ENCODE measurements at regions not wholly inside any gene's neighbourhood (a gene's known extent, or its start where the extent isn't known, plus 50 kb on each side); places are given as distances from the start of the nearest gene placed in this dataset.

DNA sequence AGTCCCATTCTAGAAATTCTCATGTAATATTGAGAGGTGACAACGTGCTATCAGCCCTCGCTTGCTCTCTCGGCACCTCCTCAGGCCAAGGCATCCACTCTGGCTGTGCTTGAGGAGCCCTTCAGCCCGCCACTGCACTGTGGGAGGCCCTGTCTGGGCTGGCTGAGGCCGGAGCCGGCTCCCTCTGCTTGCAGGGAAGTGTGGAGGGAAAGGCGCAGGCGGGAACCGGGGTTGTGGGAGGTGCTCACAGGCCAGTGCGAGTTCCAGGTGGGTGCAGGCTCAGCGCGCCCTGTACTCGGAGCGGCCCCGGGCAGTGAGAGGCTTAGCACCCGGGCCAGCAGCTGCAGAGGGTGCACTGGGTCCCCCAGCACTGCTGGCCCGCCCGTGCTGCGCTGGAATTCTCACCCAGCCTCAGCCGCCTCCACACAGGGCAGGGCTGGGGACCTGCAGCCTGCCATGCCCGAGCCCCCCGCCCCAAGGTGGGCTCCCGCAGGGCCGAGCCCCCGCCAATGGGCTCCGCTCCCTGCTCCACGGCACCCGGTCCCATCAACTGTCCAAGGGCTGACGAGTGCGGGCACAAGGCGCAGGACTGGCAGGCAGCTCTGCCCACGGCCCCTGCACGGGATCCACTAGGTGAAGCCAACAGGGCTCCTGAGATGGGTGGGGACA, 1680.6 kb upstream of the LRRTM1 start:
- no peaks in the 10 kb centered on the region for H3K9me3 ChIP-seq (ENCODE audit: control insufficient read depth in 1 of 2, low read length in 2 of 2)
- H3K4me3 ChIP-seq (ENCODE audit: low read depth in 1 of 2, low read length in 2 of 2): no peak overlapping the region
- H3K27me3 ChIP-seq (ENCODE audit: low read depth, low read length): no peaks in the 10 kb centered on the region
- no peaks in the 10 kb centered on the region for H3K4me1 ChIP-seq (ENCODE audit: control insufficient read depth in 1 of 2, insufficient read depth in 2 of 2, low read length in 2 of 2)
- H3K36me3 ChIP-seq (ENCODE audit: control insufficient read depth in 1 of 2, insufficient read depth in 2 of 2, low read length in 2 of 2): no peaks in the 10 kb centered on the region
- H3K27ac ChIP-seq (ENCODE audit: low read length): no peak overlapping the region

GRCh38 chr2:81981585-81981984, 1677.0 kb upstream of the LRRTM1 start:
- H3K9me3 ChIP-seq (ENCODE audit: control insufficient read depth in 1 of 2, low read length in 2 of 2): no peaks in the 10 kb centered on the region
- no peak overlapping the region for H3K27ac ChIP-seq (ENCODE audit: low read length)
- H3K36me3 ChIP-seq (ENCODE audit: control insufficient read depth in 1 of 2, insufficient read depth in 2 of 2, low read length in 2 of 2): no peaks in the 10 kb centered on the region
- H3K4me1 ChIP-seq (ENCODE audit: control insufficient read depth in 1 of 2, insufficient read depth in 2 of 2, low read length in 2 of 2): no peaks in the 10 kb centered on the region
- H3K27me3 ChIP-seq (ENCODE audit: low read depth, low read length): no peaks in the 10 kb centered on the region
- H3K4me3 ChIP-seq (ENCODE audit: low read depth in 1 of 2, low read length in 2 of 2): no peak overlapping the region

- H3K4me3 ChIP-seq (ENCODE audit: low read depth in 1 of 2, low read length in 2 of 2): no peak overlapping the region
- H3K27ac ChIP-seq (ENCODE audit: low read length): no peak overlapping the region
- H3K9me3 ChIP-seq (ENCODE audit: control insufficient read depth in 1 of 2, low read length in 2 of 2): no peaks in the 10 kb centered on the region
- H3K27me3 ChIP-seq (ENCODE audit: low read depth, low read length): no peaks in the 10 kb centered on the region
- no peaks in the 10 kb centered on the region for H3K36me3 ChIP-seq (ENCODE audit: control insufficient read depth in 1 of 2, insufficient read depth in 2 of 2, low read length in 2 of 2)
- H3K4me1 ChIP-seq (ENCODE audit: control insufficient read depth in 1 of 2, insufficient read depth in 2 of 2, low read length in 2 of 2): no peaks in the 10 kb centered on the region
Measured at GRCh38 chr2:81979086-81979485, 1674.5 kb upstream of the LRRTM1 start.

DNA sequence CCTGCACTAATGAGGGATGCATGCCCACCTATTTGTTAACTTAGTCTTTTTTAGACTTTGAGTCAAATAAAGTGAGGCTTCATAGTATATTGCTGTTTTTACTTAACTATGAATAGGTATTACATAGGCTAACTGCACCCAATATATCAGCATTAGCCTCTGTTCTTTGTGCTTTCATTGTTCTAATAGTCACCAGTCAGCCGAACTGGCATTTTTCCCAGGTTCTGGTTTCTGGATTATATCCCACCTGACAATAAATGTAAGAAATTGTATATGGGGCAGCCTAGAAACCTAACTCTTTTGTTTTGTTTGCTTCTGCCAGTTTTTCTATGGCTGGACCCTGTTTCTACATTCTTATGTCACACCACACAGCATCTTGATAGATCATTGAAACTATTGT, 1672.4 kb upstream of the LRRTM1 start:
- Histone ChIP-seq H3K4me3 (ENCODE audit: low read depth in 1 of 2, low read length in 2 of 2) (no peak overlapping the region), H3K27ac (ENCODE audit: low read length) (no peak overlapping the region), H3K27me3 (ENCODE audit: low read depth, low read length) (no peaks in the 10 kb centered on the region), H3K36me3 (ENCODE audit: control insufficient read depth in 1 of 2, insufficient read depth in 2 of 2, low read length in 2 of 2) (no peaks in the 10 kb centered on the region), H3K9me3 (ENCODE audit: control insufficient read depth in 1 of 2, low read length in 2 of 2) (no peaks in the 10 kb centered on the region), H3K4me1 (ENCODE audit: control insufficient read depth in 1 of 2, insufficient read depth in 2 of 2, low read length in 2 of 2) (no peaks in the 10 kb centered on the region)

DNA sequence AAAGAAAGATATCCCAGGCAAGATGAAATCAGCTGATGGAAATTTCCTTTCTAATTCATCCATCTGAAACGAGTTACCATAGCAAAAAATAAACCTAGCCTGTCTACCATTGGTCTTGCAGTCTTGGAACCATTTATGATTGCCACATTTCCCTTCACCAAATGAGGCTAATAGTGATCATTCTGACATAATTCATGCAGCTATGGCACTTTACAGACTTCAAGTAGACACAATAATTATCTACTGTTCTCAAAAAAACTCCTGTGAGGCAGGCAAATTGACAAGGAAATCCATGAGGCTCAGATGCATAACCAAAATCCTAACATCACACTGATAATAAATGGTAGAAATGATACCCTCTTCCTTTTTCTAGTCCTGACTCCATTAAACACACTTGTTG, 1669.7 kb upstream of the LRRTM1 start:
- H3K9me3 ChIP-seq (ENCODE audit: control insufficient read depth in 1 of 2, low read length in 2 of 2): peaks cover 0 to 2% of the 10 kb centered on the region in 2 donors
- no peaks in the 10 kb centered on the region for H3K27me3 ChIP-seq (ENCODE audit: low read depth, low read length)
- no peak overlapping the region for H3K4me3 ChIP-seq (ENCODE audit: low read depth in 1 of 2, low read length in 2 of 2)
- no peaks in the 10 kb centered on the region for H3K36me3 ChIP-seq (ENCODE audit: control insufficient read depth in 1 of 2, insufficient read depth in 2 of 2, low read length in 2 of 2)
- no peaks in the 10 kb centered on the region for H3K4me1 ChIP-seq (ENCODE audit: control insufficient read depth in 1 of 2, insufficient read depth in 2 of 2, low read length in 2 of 2)
- H3K27ac ChIP-seq (ENCODE audit: low read length): no peak overlapping the region

DNA sequence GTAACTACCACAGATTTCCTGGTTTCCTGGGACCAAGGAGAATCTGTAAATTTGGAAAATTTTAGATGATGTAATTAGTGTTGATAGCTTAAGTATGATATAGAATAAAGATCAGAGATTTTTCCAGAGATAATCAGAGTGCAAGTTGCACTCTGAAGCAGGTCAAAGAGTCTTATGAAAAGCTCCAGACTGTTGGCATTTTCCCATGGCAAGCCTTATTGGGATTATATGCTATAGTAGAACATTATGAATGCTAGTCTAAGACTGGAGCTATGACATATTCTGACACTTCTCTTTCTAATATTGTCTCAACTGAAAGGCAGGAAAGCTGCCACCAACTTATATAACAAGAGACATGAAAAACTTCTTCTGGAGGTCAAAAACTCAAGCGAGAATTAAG, 1638.3 kb upstream of the LRRTM1 start:
- Histone ChIP-seq H3K4me1 (ENCODE audit: control insufficient read depth in 1 of 2, insufficient read depth in 2 of 2, low read length in 2 of 2) (no peaks in the 10 kb centered on the region), H3K27me3 (ENCODE audit: low read depth, low read length) (no peaks in the 10 kb centered on the region), H3K9me3 (ENCODE audit: control insufficient read depth in 1 of 2, low read length in 2 of 2) (peaks cover 0 to 4% of the 10 kb centered on the region in 2 donors), H3K36me3 (ENCODE audit: control insufficient read depth in 1 of 2, insufficient read depth in 2 of 2, low read length in 2 of 2) (no peaks in the 10 kb centered on the region), H3K27ac (ENCODE audit: low read length) (no peak overlapping the region), H3K4me3 (ENCODE audit: low read depth in 1 of 2, low read length in 2 of 2) (no peak overlapping the region)

DNA sequence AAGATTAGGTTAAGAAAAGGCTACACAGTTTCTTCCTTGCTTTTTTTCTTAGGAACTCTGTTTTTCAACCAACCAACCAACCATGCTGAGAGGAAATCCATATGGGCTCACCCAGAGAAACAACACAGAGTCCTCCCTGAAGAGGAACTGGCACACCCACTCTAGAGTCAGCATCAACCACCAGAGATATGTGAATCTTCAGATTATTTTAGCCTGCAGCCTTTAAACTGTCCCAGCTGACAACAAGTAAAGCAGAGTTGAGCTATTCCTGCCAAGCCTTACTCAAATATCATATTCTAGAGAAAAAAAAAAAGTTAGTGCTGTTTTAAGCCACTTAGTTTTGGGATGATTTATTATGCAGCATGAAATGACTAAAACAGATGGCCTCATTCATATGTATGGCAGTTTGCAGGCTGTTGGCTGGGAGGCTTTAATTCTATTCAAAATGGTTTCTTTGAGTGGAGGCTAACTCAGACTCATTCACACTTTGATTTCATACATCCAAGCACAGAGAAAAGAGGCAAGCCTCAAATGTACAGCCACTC, 1637.7 kb upstream of the LRRTM1 start:
- no peaks in the 10 kb centered on the region for H3K36me3 ChIP-seq (ENCODE audit: control insufficient read depth in 1 of 2, insufficient read depth in 2 of 2, low read length in 2 of 2)
- H3K27me3 ChIP-seq (ENCODE audit: low read depth, low read length): no peaks in the 10 kb centered on the region
- no peak overlapping the region for H3K4me3 ChIP-seq (ENCODE audit: low read depth in 1 of 2, low read length in 2 of 2)
- peaks cover 0 to 4% of the 10 kb centered on the region in 2 donors for H3K9me3 ChIP-seq (ENCODE audit: control insufficient read depth in 1 of 2, low read length in 2 of 2)
- H3K4me1 ChIP-seq (ENCODE audit: control insufficient read depth in 1 of 2, insufficient read depth in 2 of 2, low read length in 2 of 2): no peaks in the 10 kb centered on the region
- no peak overlapping the region for H3K27ac ChIP-seq (ENCODE audit: low read length)

GRCh38 chr2:81940266-81940955, 1635.9 kb upstream of the LRRTM1 start:
- Histone ChIP-seq H3K27me3 (ENCODE audit: low read depth, low read length) (no peaks in the 10 kb centered on the region), H3K36me3 (ENCODE audit: control insufficient read depth in 1 of 2, insufficient read depth in 2 of 2, low read length in 2 of 2) (no peaks in the 10 kb centered on the region), H3K4me1 (ENCODE audit: control insufficient read depth in 1 of 2, insufficient read depth in 2 of 2, low read length in 2 of 2) (no peaks in the 10 kb centered on the region), H3K9me3 (ENCODE audit: control insufficient read depth in 1 of 2, low read length in 2 of 2) (peaks cover 0 to 4% of the 10 kb centered on the region in 2 donors), H3K27ac (ENCODE audit: low read length) (no peak overlapping the region), H3K4me3 (ENCODE audit: low read depth in 1 of 2, low read length in 2 of 2) (no peak overlapping the region)

- Histone ChIP-seq H3K4me3 (ENCODE audit: low read depth in 1 of 2, low read length in 2 of 2) (no peak overlapping the region), H3K9me3 (ENCODE audit: control insufficient read depth in 1 of 2, low read length in 2 of 2) (no peaks in the 10 kb centered on the region), H3K4me1 (ENCODE audit: control insufficient read depth in 1 of 2, insufficient read depth in 2 of 2, low read length in 2 of 2) (no peaks in the 10 kb centered on the region), H3K27me3 (ENCODE audit: low read depth, low read length) (no peaks in the 10 kb centered on the region), H3K27ac (ENCODE audit: low read length) (no peak overlapping the region), H3K36me3 (ENCODE audit: control insufficient read depth in 1 of 2, insufficient read depth in 2 of 2, low read length in 2 of 2) (no peaks in the 10 kb centered on the region)
Measured at GRCh38 chr2:81937944-81938343, 1633.4 kb upstream of the LRRTM1 start.

DNA sequence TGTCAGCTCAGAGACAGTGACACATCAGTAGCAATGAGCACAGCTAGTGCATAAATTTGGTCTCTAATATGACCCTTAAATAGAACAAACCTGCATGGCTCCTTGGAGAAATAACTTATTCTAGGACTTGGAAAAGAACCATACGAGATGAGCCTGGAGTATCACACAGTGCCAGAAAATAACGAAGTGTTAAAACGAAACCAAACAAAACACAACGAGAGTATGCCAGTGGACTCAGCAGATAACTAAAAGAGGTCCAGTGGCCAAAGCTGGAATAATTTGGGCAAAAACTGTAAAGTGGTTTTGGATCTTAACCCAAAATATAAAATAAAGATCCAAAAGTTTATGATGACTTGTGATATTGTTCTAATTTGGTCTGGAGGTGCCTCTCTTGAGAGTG, 1599.0 kb upstream of the LRRTM1 start:
- no peaks in the 10 kb centered on the region for H3K27me3 ChIP-seq (ENCODE audit: low read depth, low read length)
- no peak overlapping the region for H3K4me3 ChIP-seq (ENCODE audit: low read depth in 1 of 2, low read length in 2 of 2)
- H3K36me3 ChIP-seq (ENCODE audit: control insufficient read depth in 1 of 2, insufficient read depth in 2 of 2, low read length in 2 of 2): no peaks in the 10 kb centered on the region
- no peaks in the 10 kb centered on the region for H3K4me1 ChIP-seq (ENCODE audit: control insufficient read depth in 1 of 2, insufficient read depth in 2 of 2, low read length in 2 of 2)
- no peak overlapping the region for H3K27ac ChIP-seq (ENCODE audit: low read length)
- no peaks in the 10 kb centered on the region for H3K9me3 ChIP-seq (ENCODE audit: control insufficient read depth in 1 of 2, low read length in 2 of 2)

- no peaks in the 10 kb centered on the region for H3K4me1 ChIP-seq (ENCODE audit: control insufficient read depth in 1 of 2, insufficient read depth in 2 of 2, low read length in 2 of 2)
- no peak overlapping the region for H3K27ac ChIP-seq (ENCODE audit: low read length)
- no peaks in the 10 kb centered on the region for H3K36me3 ChIP-seq (ENCODE audit: control insufficient read depth in 1 of 2, insufficient read depth in 2 of 2, low read length in 2 of 2)
- H3K27me3 ChIP-seq (ENCODE audit: low read depth, low read length): no peaks in the 10 kb centered on the region
- no peak overlapping the region for H3K4me3 ChIP-seq (ENCODE audit: low read depth in 1 of 2, low read length in 2 of 2)
- no peaks in the 10 kb centered on the region for H3K9me3 ChIP-seq (ENCODE audit: control insufficient read depth in 1 of 2, low read length in 2 of 2)
Measured at GRCh38 chr2:81901017-81901416, 1596.5 kb upstream of the LRRTM1 start.

All from muscle layer of duodenum (tissue), 2 donors.